Osteocyte (in vitro differentiated cells): ENCODE measurements at regions not wholly inside any gene's neighbourhood (a gene's known extent, or its start where the extent isn't known, plus 50 kb on each side); places are given as distances from the start of the nearest gene placed in this dataset.

Experiments
- DNase-seq: peaks from one replicate; pipeline ENCODE4 v3.0.0; 2021; ENCODE audit warnings: mixed read lengths; ENCODE audit not compliant: unreplicated experiment; ENCODE audit errors: extremely low spot score
- H3K27ac Mint-ChIP-seq: one replicate; pipeline ENCODE4 v1.8.0; 2021; ENCODE audit warnings: mild to moderate bottlenecking, mixed read lengths; ENCODE audit not compliant: unreplicated experiment
- H3K27me3 Mint-ChIP-seq: one replicate; pipeline ENCODE4 v1.8.0; 2021; ENCODE audit warnings: mixed read lengths; ENCODE audit not compliant: unreplicated experiment
- H3K36me3 Mint-ChIP-seq: one replicate; pipeline ENCODE4 v1.8.0; 2021; ENCODE audit warnings: mixed read lengths; ENCODE audit not compliant: unreplicated experiment
- H3K4me1 Mint-ChIP-seq: one replicate; pipeline ENCODE4 v1.8.0; 2021; ENCODE audit warnings: mixed read lengths; ENCODE audit not compliant: unreplicated experiment
- H3K4me3 Mint-ChIP-seq: one replicate; pipeline ENCODE4 v1.8.0; 2021; ENCODE audit warnings: mild to moderate bottlenecking, moderate library complexity, mixed read lengths; ENCODE audit not compliant: unreplicated experiment
- H3K9me3 Mint-ChIP-seq: one replicate; pipeline ENCODE4 v1.8.0; 2021; ENCODE audit warnings: mixed read lengths; ENCODE audit not compliant: unreplicated experiment
- CTCF ChIP-seq: fragments of 200-600 bp; sonication (generic); IDR thresholded peaks from 2 replicates; pipeline ENCODE4 v1.5.0; 2021; ENCODE audit warnings: antibody characterized with exemption, mild to moderate bottlenecking, moderate library complexity

GRCh38 chr6:149153100-149153499 lies 164.4 kb upstream of the TAB2 start:
- H3K27me3 Mint-ChIP-seq = peaks cover 18% of the 10 kb centered on the region
- no peak for TF ChIP-seq CTCF
- no peak overlapping the region for H3K27ac Mint-ChIP-seq
- peaks cover 16% of the 10 kb centered on the region for H3K4me1 Mint-ChIP-seq
- no peak overlapping the region for H3K4me3 Mint-ChIP-seq
- DNase-seq = no peak
- no peaks in the 10 kb centered on the region for H3K36me3 Mint-ChIP-seq
- no peaks in the 10 kb centered on the region for H3K9me3 Mint-ChIP-seq

GRCh38 chr6:149153693-149154092 lies 163.8 kb upstream of the TAB2 start:
- Mint-ChIP-seq H3K27me3 (peaks cover 14% of the 10 kb centered on the region), H3K4me1 (peaks cover 16% of the 10 kb centered on the region), H3K27ac (no peak overlapping the region), H3K4me3 (no peak overlapping the region), H3K36me3 (no peaks in the 10 kb centered on the region), H3K9me3 (no peaks in the 10 kb centered on the region)
- TF ChIP-seq CTCF = no peak
- DNase-seq = no peak

- Mint-ChIP-seq H3K27me3 (peaks cover 8% of the 10 kb centered on the region), H3K36me3 (no peaks in the 10 kb centered on the region), H3K27ac (no peak overlapping the region), H3K4me1 (peaks cover 16% of the 10 kb centered on the region), H3K9me3 (no peaks in the 10 kb centered on the region), H3K4me3 (no peak overlapping the region)
- no peak for DNase-seq
- TF ChIP-seq CTCF = no peak
Observed at GRCh38 chr6:149154261-149154821, 163.2 kb upstream of the TAB2 start.

- no peak for DNase-seq
- no peak overlapping the region for H3K27ac Mint-ChIP-seq
- no peak for TF ChIP-seq CTCF
- H3K9me3 Mint-ChIP-seq = no peaks in the 10 kb centered on the region
- no peak overlapping the region for H3K4me3 Mint-ChIP-seq
- H3K4me1 Mint-ChIP-seq = peaks cover 16% of the 10 kb centered on the region
- H3K36me3 Mint-ChIP-seq = no peaks in the 10 kb centered on the region
- no peaks in the 10 kb centered on the region for H3K27me3 Mint-ChIP-seq
Observed at GRCh38 chr6:149157126-149157525, 160.4 kb upstream of the TAB2 start.

GRCh38 chr6:149158076-149158475 lies 159.4 kb upstream of the TAB2 start:
- H3K4me1 Mint-ChIP-seq = peaks cover 16% of the 10 kb centered on the region
- TF ChIP-seq CTCF = no peak
- no peak overlapping the region for H3K4me3 Mint-ChIP-seq
- H3K27me3 Mint-ChIP-seq = no peaks in the 10 kb centered on the region
- no peak for DNase-seq
- H3K27ac Mint-ChIP-seq = no peak overlapping the region
- H3K9me3 Mint-ChIP-seq = no peaks in the 10 kb centered on the region
- H3K36me3 Mint-ChIP-seq = no peaks in the 10 kb centered on the region
